ENCODE measurements at regions not wholly inside any gene's neighbourhood (a gene's known extent, or its start where the extent isn't known, plus 50 kb on each side); places are given as distances from the start of the nearest gene placed in this dataset.

GRCh38 chr3:27865731-27866130, 143.6 kb upstream of the EOMES start:
- no peak for DNase-seq

GRCh38 chr3:27869152-27869551, 147.0 kb upstream of the EOMES start:
- DNase-seq = no peak

- DNase-seq = no peak
Measured at GRCh38 chr3:27877061-27878013, 155.2 kb upstream of the EOMES start.

- no peak for DNase-seq
Measured at GRCh38 chr3:27878014-27878383, 155.9 kb upstream of the EOMES start.

GRCh38 chr3:27880969-27881892, 159.1 kb upstream of the EOMES start:
- no peak for DNase-seq

- DNase-seq = no peak
Measured at GRCh38 chr3:27883266-27883665, 161.1 kb upstream of the EOMES start.

- DNase-seq = no peak
Measured at GRCh38 chr3:27885641-27886040, 163.5 kb upstream of the EOMES start.

GRCh38 chr3:27888562-27888961, 166.4 kb upstream of the EOMES start:
- no peak for DNase-seq

- DNase-seq = no peak
Measured at GRCh38 chr3:27889745-27890144, 167.6 kb upstream of the EOMES start.

GRCh38 chr3:27900316-27900715, 178.2 kb upstream of the EOMES start:
- no peak for DNase-seq

- DNase-seq = no peak
Measured at GRCh38 chr3:27903446-27903845, 181.3 kb upstream of the EOMES start.

GRCh38 chr3:27905625-27906024, 183.5 kb upstream of the EOMES start:
- no peak for DNase-seq

GRCh38 chr3:27907148-27907547, 185.0 kb upstream of the EOMES start:
- no peak for DNase-seq

- DNase-seq = no peak
Measured at GRCh38 chr3:27907929-27908328, 185.8 kb upstream of the EOMES start.

- no peak for DNase-seq
Measured at GRCh38 chr3:27910456-27910855, 188.3 kb upstream of the EOMES start.

GRCh38 chr3:27914199-27914598, 192.1 kb upstream of the EOMES start:
- DNase-seq = no peak

- DNase-seq = no peak
Measured at GRCh38 chr3:27923349-27924068, 201.4 kb upstream of the EOMES start.

GRCh38 chr3:27927882-27928281, 205.8 kb upstream of the EOMES start:
- DNase-seq = no peak

- DNase-seq = no peak
Measured at GRCh38 chr3:27930052-27930602, 208.0 kb upstream of the EOMES start.

- DNase-seq = no peak
Measured at GRCh38 chr3:27935492-27935891, 213.4 kb upstream of the EOMES start.

GRCh38 chr3:27939521-27939920, 217.4 kb upstream of the EOMES start:
- DNase-seq = no peak

GRCh38 chr3:27939940-27940339, 217.8 kb upstream of the EOMES start:
- no peak for DNase-seq

GRCh38 chr3:27943106-27943505, 221.0 kb upstream of the EOMES start:
- DNase-seq = no peak

Data from NCI-H526 treated with DMSO at 0.1 percent for 48 hours (cell line).